ENCODE measurements at regions not wholly inside any gene's neighbourhood (a gene's known extent, or its start where the extent isn't known, plus 50 kb on each side); places are given as distances from the start of the nearest gene placed in this dataset.

DNA sequence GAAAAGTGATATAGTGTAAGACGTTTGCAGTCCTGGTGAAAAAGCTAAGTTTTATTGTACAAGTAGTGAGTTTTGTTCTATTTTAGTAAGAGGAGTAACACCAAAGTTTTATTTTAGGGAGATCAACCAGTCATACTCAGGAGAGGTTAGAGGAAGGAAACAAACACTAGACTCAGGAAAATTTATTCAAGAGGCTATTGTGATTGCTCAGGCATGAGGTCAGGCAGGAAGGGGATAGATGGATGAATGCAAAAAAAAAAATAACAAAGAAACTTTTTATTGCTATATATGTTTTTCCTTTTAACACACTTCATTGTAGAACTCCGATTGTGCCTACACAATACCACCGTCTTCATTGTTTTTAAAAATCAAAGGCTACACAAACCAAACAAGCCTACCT is 189.0 kb downstream of the LYPLAL1 start:
- ATAC-seq (no peak), DNase-seq (ENCODE audit: low spot score) (no peak)

DNA sequence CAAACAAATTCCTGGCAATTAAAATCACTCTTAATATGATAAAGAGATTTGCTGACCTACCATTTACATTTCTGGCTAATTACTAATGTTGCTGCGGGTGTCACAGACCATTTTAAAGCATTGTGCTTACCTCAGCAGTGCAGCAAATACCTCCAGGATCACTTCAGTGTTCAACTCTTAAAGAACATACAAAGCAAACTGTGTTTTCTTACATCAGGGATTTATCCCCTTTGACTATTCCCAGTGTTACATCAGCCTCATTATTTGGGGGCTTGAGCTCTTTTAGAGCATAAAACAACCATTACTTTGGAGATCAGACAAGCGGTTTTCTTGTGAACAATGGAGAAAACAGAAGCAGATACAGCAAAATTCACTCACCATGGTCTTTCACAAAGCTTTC is 185.4 kb downstream of the LYPLAL1 start:
- no peak for DNase-seq (ENCODE audit: low spot score)
- ATAC-seq, result no peak

DNA sequence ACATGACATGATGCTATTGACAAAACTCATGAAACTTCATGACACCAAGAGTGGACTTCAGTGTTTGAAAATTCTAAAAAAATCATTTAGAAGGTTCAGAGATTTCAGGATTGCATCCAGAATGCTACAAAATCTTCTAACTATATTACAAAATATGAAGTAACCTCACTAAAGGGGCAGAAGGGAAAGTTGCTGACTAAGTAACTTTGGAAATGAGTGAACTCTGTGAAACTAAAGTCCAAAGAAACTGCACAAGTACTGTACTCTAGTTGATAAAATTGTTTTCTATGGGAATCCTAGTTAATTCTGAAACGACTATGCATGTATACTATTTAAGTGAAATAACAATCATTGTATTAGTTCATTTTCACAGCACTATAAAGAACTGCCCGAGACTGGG is 184.4 kb downstream of the LYPLAL1 start:
- no peak for DNase-seq (ENCODE audit: low spot score)
- no peak for ATAC-seq

DNA sequence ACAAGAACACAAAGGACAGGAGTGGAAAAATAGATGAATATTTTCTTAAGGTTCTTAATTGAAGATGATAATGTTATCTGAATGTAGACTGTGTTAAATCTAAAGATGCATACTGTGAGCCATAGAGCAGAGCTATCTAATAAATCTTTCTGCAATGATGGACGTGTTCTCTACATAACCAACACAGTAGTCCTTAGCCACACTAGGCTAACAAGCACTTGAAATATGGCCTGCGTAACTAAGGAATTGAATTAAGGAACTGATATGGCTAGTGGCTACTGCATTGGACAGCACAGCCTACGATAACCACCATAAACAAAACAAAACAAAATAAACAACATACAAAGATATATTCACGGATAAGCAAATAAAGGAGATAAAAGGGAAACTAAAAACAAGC is 181.3 kb downstream of the LYPLAL1 start:
- DNase-seq (ENCODE audit: low spot score), result no peak
- no peak for ATAC-seq

DNA sequence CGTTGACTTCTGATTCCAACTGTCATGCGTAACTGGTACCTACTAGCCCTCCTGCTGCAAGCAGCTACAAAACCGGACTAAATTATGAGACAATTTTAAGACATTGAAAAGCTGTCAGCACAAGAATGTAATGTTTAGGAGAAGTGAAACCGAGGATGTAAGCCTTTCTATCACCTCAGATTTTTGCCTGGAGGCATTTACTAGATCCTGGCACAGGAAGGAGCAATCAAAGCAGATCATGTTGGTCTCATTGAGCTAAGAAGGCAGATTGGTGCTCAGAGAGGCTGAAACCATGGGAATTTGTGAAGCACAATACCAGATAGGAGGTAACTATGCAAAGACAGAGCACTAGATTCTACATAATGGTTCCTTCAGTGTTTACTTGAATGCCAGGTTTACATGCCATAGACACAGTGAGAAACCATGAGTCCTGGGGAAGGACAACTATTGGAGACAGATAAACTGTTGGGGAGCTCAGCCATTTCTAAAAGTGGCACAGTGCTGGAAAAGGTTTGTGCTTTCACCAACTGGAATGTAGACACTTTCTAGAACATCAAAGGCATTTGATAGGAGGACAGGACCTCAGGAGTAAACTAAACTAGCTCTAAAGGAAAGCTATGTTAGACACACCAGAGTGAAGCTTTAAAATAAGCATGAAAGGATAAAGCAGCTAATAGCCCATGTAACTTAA is 179.4 kb downstream of the LYPLAL1 start:
- DNase-seq (ENCODE audit: low spot score), result no peak
- no peak for ATAC-seq

DNA sequence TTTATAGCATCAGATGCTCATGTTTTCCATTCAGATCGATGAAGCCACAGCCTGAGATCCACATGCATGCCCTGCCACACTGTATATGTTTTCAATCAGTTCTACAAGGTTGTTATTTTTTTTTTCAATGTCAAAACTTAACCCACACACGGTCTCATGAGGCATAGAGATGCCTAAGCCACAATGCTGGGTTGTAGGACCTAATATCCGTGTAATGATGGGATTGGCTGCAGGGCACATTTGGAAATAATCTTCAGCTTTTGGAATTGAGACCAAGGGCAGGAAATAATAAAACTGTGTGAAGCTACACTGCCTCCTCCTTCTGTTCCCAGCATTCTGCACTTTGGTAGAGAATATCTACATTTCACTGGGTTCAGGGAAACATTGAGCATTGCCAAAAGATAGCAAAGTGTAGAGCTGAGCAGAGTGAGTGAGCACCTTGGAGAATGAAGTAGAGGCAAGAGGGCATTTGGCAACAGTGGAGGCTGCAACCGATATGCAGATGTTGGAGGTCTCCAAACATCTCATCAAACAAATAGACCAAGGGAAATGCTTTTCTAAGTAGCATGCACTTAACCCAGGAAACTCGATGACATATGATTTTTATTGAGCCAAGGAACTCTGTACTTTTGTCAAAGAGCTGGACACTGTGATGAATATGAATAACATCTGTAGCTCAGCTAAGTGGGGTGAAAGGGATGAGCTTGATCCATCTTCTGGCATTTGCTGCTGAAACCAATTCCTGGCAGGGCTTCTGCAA is 176.7 kb downstream of the LYPLAL1 start:
- DNase-seq (ENCODE audit: low spot score), result no peak
- no peak for ATAC-seq

DNA sequence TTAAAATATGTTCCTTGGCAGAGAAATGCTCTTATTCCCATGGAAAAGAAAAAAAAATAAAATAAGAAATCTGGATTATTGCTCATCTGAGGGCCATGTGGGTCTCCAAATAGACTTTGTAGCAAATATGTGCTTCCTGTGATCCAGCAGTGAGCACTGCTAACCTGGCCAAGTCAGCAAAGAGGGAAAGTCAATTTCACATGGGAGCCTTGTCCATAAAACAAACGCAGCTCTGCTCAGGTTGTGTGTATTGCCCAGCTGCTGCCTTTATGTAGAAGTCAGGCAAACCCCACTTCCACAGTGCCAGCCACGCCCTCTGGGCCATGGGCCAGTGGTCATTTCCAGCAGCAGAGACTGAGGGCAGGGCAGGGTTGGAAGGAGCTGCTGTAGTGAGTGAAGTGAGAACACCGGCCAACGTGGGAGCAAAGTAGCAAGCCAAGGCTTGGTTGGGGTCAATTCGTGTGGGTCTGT is 174.3 kb downstream of the LYPLAL1 start:
- DNase-seq (ENCODE audit: low spot score) (peak; percentile 43), ATAC-seq (peak; percentile 65)

DNA sequence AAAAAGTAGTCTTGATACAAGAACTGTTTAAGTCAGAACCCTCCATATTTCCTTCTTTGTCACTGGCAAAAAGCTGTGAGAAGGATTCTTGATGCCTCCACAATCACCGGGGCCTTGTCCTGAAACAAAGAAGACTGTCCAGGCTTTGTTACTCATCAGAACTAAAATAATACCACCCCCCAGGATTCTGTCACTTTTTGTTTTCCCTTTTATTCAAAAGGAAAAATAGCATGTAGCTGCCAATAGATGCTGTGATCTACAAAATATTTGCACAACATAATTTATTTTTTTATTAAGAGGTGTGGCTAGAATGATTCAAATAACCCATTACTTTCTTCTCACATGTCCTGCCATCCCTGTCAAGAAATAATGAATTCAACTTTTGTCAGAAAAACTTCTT is 173.7 kb downstream of the LYPLAL1 start:
- DNase-seq (ENCODE audit: low spot score), result no peak

DNA sequence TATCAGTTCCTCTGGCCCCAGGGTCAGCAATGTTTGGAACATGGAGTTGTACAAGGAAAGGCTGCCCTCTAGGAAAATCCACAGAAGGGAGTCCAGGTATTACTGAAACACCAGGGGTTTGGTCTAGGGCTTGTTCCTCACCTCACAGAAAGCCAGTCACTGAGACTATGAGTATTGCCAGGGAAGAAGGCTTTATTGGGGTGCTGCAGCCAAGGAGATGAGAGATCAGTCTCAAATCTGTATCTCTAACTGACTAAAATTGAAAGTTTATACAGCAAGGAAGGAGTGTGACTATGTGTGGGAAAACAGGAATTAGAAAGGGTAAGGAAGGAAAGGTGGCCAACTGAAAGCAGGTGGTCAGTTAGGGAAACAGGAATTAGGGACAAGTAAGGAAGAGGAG is 172.3 kb downstream of the LYPLAL1 start:
- DNase-seq (ENCODE audit: low spot score) (no peak), ATAC-seq (no peak)

More for the DNA sequence above, 173.7 kb downstream of the LYPLAL1 start:
- no peak for ATAC-seq

DNA sequence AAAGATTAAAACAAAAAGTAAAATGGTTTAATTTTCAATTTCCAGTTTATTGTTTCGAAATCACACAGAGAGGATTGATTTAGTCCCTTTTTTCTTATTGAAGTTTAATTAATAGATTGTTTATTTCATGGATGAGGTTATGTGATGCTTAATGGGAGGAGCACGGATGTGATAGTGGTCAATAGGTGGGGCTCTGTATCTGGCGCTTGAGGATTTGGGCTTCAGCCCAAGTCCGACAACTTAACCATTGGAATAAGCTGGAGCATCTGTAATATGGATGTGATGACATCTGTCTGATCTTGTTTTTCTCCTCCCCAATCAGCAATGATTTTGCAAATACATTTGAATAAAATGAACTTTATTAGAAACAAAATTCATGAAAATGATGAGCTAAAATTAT is 169.2 kb downstream of the LYPLAL1 start:
- DNase-seq (ENCODE audit: low spot score), result no peak
- ATAC-seq, result no peak

DNA sequence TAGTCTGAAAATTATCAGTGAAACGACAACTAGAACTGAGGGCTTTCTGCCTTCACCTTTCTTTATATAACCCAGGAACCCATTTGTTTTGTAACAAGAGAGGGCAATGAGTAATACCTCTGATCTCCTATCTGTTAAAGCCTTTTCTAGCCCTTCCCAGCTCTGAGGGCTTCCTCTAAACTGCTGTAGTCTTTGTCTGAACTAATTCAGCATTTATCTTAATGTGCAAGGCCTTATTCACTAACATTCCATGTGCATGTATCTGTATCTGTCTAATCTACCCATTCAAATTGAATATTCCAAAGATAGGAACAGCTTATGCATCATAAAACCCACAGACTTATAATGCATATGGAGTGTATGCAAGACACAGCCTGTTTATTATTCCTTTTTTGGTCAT is 167.1 kb downstream of the LYPLAL1 start:
- DNase-seq (ENCODE audit: low spot score) (no peak), ATAC-seq (no peak)

DNA sequence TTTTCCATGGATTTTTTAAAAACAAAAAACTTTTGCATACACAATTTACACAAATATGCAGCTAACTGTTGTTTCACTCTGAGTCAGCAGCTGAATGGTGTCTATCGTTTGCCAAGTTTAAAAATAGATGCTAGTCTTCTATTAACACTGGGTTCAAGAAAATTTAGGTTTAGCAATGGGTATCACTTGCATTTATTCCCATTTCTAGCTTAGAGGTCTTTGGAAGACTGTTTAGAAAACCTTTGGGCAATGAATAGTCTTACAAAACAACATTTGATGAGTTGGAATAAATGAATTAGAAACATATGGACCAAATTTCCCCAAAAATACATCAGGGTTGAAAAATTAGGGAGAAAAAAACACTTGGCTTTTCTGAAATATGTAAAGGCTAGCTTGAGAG is 165.8 kb downstream of the LYPLAL1 start:
- ATAC-seq (no peak), DNase-seq (ENCODE audit: low spot score) (no peak)

DNA sequence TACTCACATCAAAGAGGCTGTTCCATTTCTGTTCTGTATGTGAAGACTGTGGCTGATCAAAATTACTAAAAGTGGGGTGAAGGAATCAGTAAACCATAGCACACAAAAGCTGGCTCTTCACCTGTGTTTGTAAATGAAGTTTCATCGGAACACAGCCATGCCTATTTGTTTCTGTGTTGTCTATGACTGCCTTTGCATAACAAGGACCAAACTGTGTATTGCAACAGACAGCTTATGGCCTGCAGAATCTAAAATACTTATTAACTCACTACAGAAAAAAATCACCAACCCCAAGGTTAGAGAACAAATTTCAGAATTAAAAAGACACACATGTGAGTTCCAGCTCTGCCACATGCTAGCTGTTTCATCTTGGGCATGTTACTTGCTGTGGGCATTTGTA is 163.9 kb downstream of the LYPLAL1 start:
- DNase-seq (ENCODE audit: low spot score), result no peak
- ATAC-seq, result peak; percentile 52

DNA sequence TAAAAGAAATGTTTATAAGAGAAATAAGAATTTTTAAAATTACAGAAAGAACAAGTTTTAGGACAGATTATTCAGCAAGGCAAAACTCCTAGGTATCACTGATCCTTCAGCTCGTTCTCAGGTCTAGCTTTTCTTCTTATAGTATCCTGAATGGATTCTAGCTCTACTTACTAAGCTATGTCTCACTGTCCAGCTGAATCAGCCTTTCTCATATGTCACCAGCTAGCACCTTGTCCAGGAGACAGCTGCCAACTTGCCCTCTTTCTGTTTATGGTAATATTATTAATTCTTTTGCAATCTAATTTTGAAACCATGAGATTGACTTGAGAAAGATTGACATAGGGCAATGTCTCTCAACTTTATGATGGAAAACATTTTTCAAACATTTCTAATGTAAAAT is 159.9 kb downstream of the LYPLAL1 start:
- DNase-seq (ENCODE audit: low spot score) (no peak), ATAC-seq (no peak)

DNA sequence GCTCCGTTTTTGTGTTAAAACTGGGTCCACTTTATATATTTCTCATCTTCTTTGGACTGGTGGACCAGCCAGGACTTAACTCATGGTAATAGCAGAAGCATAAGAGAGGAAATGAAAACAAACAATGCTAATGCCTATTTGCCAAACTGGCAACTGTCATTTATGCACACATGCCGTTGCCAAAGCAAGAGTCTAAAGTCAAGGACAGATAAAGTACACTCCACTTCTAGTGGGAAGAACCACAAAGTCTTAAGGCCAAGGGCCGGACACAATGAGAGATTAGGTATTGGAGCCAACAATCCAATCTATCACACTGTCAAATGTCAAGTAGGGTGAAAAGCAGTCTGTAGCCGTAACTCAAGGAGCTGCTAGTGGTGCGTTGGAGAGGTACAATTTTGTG is 157.7 kb downstream of the LYPLAL1 start:
- ATAC-seq (peak; percentile 80), DNase-seq (ENCODE audit: low spot score) (peak; percentile 48)

DNA sequence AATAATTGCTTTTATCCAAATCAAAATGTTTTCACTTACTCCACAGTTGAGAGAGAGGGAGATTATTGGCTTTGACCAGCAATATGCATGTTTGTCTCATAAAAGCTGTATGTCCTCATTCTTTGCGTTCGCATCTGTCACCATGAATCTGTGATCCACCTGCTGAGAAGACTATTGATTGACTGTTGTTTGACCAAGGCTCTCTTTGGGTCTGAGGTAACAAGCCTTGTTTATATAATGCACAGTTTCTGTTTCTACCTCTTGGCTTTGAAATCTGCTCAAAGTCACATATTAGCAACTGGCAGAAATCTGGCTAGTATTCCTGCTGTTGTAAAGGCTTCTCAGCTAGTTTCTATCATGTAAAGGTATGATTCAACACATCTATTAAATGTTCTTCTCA is 157.0 kb downstream of the LYPLAL1 start:
- DNase-seq (ENCODE audit: low spot score) (no peak), ATAC-seq (peak; percentile 89)

DNA sequence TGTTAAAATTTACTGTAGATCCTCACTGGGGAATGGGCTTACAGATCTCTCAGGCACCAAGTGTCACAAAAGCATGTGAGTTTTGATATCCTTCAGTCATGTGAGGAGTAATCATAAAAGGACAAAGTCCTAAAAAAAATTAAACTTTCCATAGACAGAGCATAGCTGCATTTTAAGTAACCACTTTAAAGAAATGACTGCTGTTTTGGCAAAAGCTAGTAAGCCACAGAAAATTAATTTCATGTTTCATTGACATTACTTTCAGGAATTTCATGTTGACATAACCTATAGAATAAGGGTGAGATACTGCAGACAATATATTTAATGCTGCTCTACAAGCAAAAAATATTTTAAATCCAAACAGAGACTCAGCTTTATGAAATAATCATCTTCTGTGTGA is 156.3 kb downstream of the LYPLAL1 start:
- DNase-seq (ENCODE audit: low spot score) (no peak), ATAC-seq (no peak)

DNA sequence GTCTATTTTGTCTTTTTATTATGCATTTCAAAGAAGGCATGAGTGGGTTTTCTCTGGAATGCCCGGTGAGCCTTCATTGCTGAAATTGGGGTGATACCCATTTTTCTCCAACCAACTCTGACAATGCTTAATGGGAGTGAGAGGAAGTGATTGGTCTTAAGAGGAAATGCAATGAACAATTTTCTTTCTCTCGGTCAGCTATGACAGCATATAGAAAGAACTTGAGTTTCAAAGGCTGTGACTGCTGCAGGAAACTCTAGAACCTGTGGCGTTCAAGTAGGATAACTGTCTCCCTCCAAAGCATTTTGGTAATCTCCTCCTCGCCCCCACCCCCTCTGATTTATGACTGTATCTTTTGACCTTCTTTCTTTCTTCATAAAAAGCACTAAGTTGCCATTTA is 155.9 kb downstream of the LYPLAL1 start:
- no peak for DNase-seq (ENCODE audit: low spot score)
- no peak for ATAC-seq

DNA sequence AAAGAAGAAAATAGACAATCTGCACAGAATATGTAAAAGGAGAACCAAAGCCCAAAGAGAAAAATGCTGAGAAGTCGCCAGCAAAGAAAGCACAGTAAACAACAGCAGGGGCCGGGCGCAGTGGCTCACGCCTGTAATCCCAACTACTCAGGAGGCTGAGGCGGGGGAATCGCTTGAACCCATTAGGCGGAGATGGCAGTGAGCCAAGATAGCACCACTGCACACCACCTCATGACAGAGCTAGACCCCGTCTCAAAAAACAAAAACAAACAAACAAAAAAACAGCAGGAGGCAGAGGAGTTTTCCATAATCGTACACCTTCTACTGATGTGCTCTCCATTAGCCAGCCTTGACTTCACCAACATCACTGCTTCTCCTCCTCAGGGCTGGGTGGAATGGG is 153.2 kb downstream of the LYPLAL1 start:
- no peak for ATAC-seq

DNA sequence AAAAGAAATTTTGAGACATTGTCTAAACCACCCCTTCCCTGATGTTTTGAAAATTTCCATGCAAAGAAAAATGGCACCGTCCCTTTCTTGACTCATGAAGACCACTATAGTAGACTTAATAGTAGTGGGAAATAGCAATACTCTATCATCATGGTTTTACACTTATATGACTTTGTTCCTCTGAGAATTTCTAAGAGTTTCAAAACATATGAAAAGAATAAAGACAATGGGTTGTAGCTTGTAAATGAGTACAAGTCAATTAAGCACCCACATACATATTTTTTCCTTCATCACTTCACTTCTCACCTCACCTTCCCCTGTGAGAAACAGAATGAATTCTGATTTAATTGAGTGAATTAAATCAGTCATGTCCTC is 151.7 kb downstream of the LYPLAL1 start:
- ATAC-seq (no peak), DNase-seq (ENCODE audit: low spot score) (no peak)

More for the DNA sequence above, 153.2 kb downstream of the LYPLAL1 start:
- DNase-seq (ENCODE audit: low spot score), result no peak

DNA sequence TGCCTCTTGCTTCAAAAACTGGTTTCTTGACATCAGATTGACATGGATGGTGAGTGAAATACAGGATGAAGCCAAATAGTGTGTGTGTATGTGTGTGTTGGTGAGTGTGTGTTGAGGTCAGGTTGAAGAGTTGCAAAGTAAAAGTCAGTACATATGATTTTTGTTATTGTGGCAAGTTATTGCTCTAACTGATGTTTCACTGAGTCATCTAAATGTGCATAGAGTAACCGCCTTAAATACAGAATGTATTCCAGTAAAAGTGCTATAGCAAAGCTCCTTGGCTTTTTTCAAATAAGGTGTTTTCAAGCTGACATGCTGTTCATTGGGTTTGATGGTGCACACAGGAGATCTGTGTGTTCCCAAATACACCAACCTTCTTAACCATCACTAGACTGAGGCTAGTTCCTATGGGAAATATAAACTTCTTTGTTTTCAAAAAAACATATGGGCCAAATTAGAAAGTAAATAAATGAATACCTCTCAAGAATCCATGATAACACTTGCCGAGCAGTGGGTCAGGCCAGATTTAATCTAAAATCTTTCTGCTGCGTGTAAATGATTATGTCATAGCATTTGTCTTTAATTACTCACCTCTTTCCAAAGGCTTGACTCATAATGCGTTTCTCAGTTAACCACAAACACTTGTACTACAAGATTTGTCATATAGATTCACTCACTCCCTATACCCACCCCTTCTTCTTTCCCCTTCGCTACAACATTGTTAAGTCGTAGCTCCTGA is 151.1 kb downstream of the LYPLAL1 start:
- ATAC-seq, result no peak

DNA sequence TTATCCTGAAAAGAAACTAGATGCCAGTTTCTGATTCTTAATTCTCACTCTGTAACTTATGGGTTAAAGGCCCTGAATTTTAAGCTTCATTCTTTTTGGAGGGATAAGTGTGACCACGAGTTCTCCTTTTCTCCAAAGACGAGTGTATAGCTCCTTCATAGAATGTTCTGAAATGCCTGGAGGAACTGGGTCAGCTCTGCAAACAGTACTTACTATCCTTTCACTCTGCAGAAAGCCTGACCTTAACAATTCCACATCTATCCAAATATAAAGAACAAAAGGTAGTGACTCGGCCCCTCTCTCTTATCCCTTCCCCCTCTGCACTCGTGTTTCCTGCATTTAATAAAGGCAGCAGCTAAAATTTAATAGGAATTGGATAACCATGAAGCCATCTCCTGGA is 150.5 kb downstream of the LYPLAL1 start:
- ATAC-seq, result no peak
- no peak for DNase-seq (ENCODE audit: low spot score)

More for the DNA sequence above, 151.1 kb downstream of the LYPLAL1 start:
- DNase-seq (ENCODE audit: low spot score), result no peak
